ENCODE measurements at regions not wholly inside any gene's neighbourhood (a gene's known extent, or its start where the extent isn't known, plus 50 kb on each side); places are given as distances from the start of the nearest gene placed in this dataset.
A peak's percentile ranks its signal among the peaks of the same experiment; 100 is the strongest.

GRCh38 chr9:134522976-134523375 lies 118.6 kb upstream of the COL5A1 start:
- peak; percentile 16 for DNase-seq (ENCODE audit: low spot score)
- intact Hi-C loops (cut with DNase I), result no loop called here

- intact Hi-C loops (cut with DNase I), result no loop called here
These were observed 116.4 kb upstream of the COL5A1 start for GRCh38 chr9:134525070-134525815.

GRCh38 chr9:134525841-134526583 lies 115.6 kb upstream of the COL5A1 start:
- peak; percentile 88 for DNase-seq (ENCODE audit: low spot score)
- intact Hi-C loops (cut with DNase I), result no loop called here

More at GRCh38 chr9:134525070-134525815, 116.4 kb upstream of the COL5A1 start:
- DNase-seq (ENCODE audit: low spot score), result peak; percentile 62

GRCh38 chr9:134526584-134527477 lies 114.8 kb upstream of the COL5A1 start:
- peak; percentile 80 for DNase-seq (ENCODE audit: low spot score)

GRCh38 chr9:134530724-134531123 lies 110.9 kb upstream of the COL5A1 start:
- no peak for DNase-seq (ENCODE audit: low spot score)
- intact Hi-C loops (cut with DNase I), result no loop called here

More at GRCh38 chr9:134526584-134527477, 114.8 kb upstream of the COL5A1 start:
- intact Hi-C loops (cut with DNase I), result no loop called here

- intact Hi-C loops (cut with DNase I), result no loop called here
- peak; percentile 42 for DNase-seq (ENCODE audit: low spot score)
These were observed 110.2 kb upstream of the COL5A1 start for GRCh38 chr9:134531220-134531970.

- DNase-seq (ENCODE audit: low spot score), result peak; percentile 22
- intact Hi-C loops (cut with DNase I), result loop anchor here in 1 of 2 donors (1.0 kb wide), 1 partner anchor 18 kb away; no protein-coding TSS in a partner anchor
These were observed 109.5 kb upstream of the COL5A1 start for GRCh38 chr9:134532084-134532483.

- DNase-seq (ENCODE audit: low spot score), result peak; percentile 55
- intact Hi-C loops (cut with DNase I), result loop anchor here in 1 of 2 donors (1.0 kb wide), 1 partner anchor 18 kb away; no protein-coding TSS in a partner anchor
These were observed 108.9 kb upstream of the COL5A1 start for GRCh38 chr9:134532661-134533060.

- DNase-seq (ENCODE audit: low spot score), result peak; percentile 60
These were observed 107.6 kb upstream of the COL5A1 start for GRCh38 chr9:134533850-134534588.

GRCh38 chr9:134534661-134535080 lies 106.9 kb upstream of the COL5A1 start:
- intact Hi-C loops (cut with DNase I), result no loop called here
- no peak for DNase-seq (ENCODE audit: low spot score)

More at GRCh38 chr9:134533850-134534588, 107.6 kb upstream of the COL5A1 start:
- intact Hi-C loops (cut with DNase I), result no loop called here

- peak; percentile 1 for DNase-seq (ENCODE audit: low spot score)
- intact Hi-C loops (cut with DNase I), result no loop called here
These were observed 106.4 kb upstream of the COL5A1 start for GRCh38 chr9:134535171-134535570.

GRCh38 chr9:134536101-134536900 lies 105.3 kb upstream of the COL5A1 start:
- peak; percentile 67 for DNase-seq (ENCODE audit: low spot score)

GRCh38 chr9:134536931-134537330 lies 104.7 kb upstream of the COL5A1 start:
- intact Hi-C loops (cut with DNase I), result no loop called here
- DNase-seq (ENCODE audit: low spot score), result no peak

More at GRCh38 chr9:134536101-134536900, 105.3 kb upstream of the COL5A1 start:
- intact Hi-C loops (cut with DNase I), result no loop called here

- intact Hi-C loops (cut with DNase I), result no loop called here
- peak; percentile 88 for DNase-seq (ENCODE audit: low spot score)
These were observed 103.5 kb upstream of the COL5A1 start for GRCh38 chr9:134537951-134538641.

- intact Hi-C loops (cut with DNase I), result no loop called here
- peak; percentile 65 for DNase-seq (ENCODE audit: low spot score)
These were observed 102.6 kb upstream of the COL5A1 start for GRCh38 chr9:134538856-134539566.

- no peak for DNase-seq (ENCODE audit: low spot score)
- intact Hi-C loops (cut with DNase I), result no loop called here
These were observed 101.9 kb upstream of the COL5A1 start for GRCh38 chr9:134539586-134540194.

Data from posterior vena cava (tissue), 2 donors.